H1 (cell line): ENCODE measurements at regions not wholly inside any gene's neighbourhood (a gene's known extent, or its start where the extent isn't known, plus 50 kb on each side); places are given as distances from the start of the nearest gene placed in this dataset.

Source experiments
- CTCF ChIA-PET: fragments of 300-600 bp; sonication (Branson Sonifier 250); formaldehyde crosslinking; loops from one replicate; lab custom pipeline; 2021; ENCODE audit not compliant: partially characterized antibody; lab: Charles Lee
- POLR2A ChIA-PET: fragments of 300-600 bp; sonication (Branson Sonifier 250); formaldehyde crosslinking; loops from one replicate; lab custom pipeline; 2021; ENCODE audit warnings: inconsistent platforms; ENCODE audit not compliant: partially characterized antibody; lab: Charles Lee
- DNase-seq, 2 experiments: peaks; one replicate each; pipeline versions ENCODE4 v3.0.0 to v3.0.0-alpha.2; 2010 to 2022; ENCODE audit warnings: low spot score in 2 of 2, low read depth in 1 of 2, mixed read lengths in 1 of 2
- FAIRE-seq: peaks from 2 replicates; lab custom pipeline; 2011; peaks lifted over from hg19 to GRCh38; lab: Jason Lieb, UNC
- H2AFZ ChIP-seq: 2 replicates; pipeline ENCODE4 v1.8.1; 2012; ENCODE audit warnings: low read length, inconsistent platforms
- H2AK5ac ChIP-seq: 2 replicates; pipeline ENCODE4 v1.6.1; 2013; ENCODE audit warnings: low read depth, low read length
- H2BK120ac ChIP-seq: replicated peaks from 2 replicates; pipeline ENCODE3; 2013; ENCODE audit warnings: low read depth, low read length, inconsistent platforms
- H2BK12ac ChIP-seq: 2 replicates; pipeline ENCODE4 v1.6.1; 2013; ENCODE audit warnings: low read depth, low read length
- H2BK15ac ChIP-seq: 2 replicates; pipeline ENCODE4 v1.6.1; 2013; ENCODE audit warnings: low read length
- H2BK20ac ChIP-seq: 2 replicates; pipeline ENCODE4 v1.6.1; 2013; ENCODE audit warnings: low read length
- H2BK5ac ChIP-seq: 2 replicates; pipeline ENCODE4 v1.6.1; 2013; ENCODE audit warnings: low read depth, low read length
- H3K14ac ChIP-seq: 2 replicates; pipeline ENCODE4 v1.6.1; 2013; ENCODE audit warnings: inconsistent platforms; ENCODE audit not compliant: insufficient read length
- H3K18ac ChIP-seq: 2 replicates; pipeline ENCODE4 v1.6.1; 2013; ENCODE audit warnings: low read length; ENCODE audit errors: extremely low read depth
- H3K23ac ChIP-seq: 2 replicates; pipeline ENCODE4 v1.6.1; 2013; ENCODE audit warnings: inconsistent platforms; ENCODE audit not compliant: insufficient read length
- H3K23me2 ChIP-seq: 2 replicates; pipeline ENCODE4 v1.6.1; 2013; ENCODE audit warnings: low read depth, low read length
- H3K27ac ChIP-seq: 2 replicates; pipeline ENCODE4 v1.6.1; 2011; ENCODE audit warnings: low read depth, low read length, inconsistent platforms
- H3K27me3 ChIP-seq, 4 experiments: replicated peaks in 1 of 4; 1 replicate in 1 of 4; 2 replicates in 3 of 4; pipeline versions ENCODE4 v1.6.1 to v1.8.1; 2011 to 2013; ENCODE audit warnings: low read length in 3 of 4, mild to moderate bottlenecking in 3 of 4, inconsistent platforms in 2 of 4, mixed read lengths in 2 of 4, moderate library complexity in 1 of 4; ENCODE audit not compliant: control insufficient read depth in 3 of 4, insufficient read depth in 3 of 4; ENCODE audit errors: extremely low read depth in 1 of 4
- H3K36me3 ChIP-seq, 4 experiments: 2 replicates each; pipeline versions ENCODE4 v1.6.1 to v1.8.1; 2011 to 2013; ENCODE audit warnings: mild to moderate bottlenecking in 4 of 4, low read length in 3 of 4, moderate library complexity in 2 of 4, control low read depth in 1 of 4, inconsistent platforms in 1 of 4; ENCODE audit not compliant: insufficient read depth in 4 of 4, control insufficient read depth in 2 of 4
- H3K4ac ChIP-seq: replicated peaks from 2 replicates; pipeline ENCODE3; 2013; ENCODE audit warnings: low read length, low read depth, mixed read lengths, inconsistent platforms; ENCODE audit not compliant: insufficient read length
- H3K4me1 ChIP-seq, 4 experiments: replicated peaks in 1 of 4; 1 replicate in 1 of 4; 2 replicates in 3 of 4; pipeline versions ENCODE4 v1.6.1 to v1.8.1; 2011 to 2013; ENCODE audit warnings: low read length in 3 of 4, inconsistent platforms in 2 of 4, mixed read lengths in 1 of 4; ENCODE audit not compliant: insufficient read depth in 4 of 4, control insufficient read depth in 3 of 4
- H3K4me2 ChIP-seq, 2 experiments: 2 replicates each; pipeline versions ENCODE4 v1.6.1 to v1.8.1; 2011 to 2013; ENCODE audit warnings: low read depth in 2 of 2, low read length in 2 of 2, control low read depth in 1 of 2, inconsistent platforms in 1 of 2, mild to moderate bottlenecking in 1 of 2; ENCODE audit not compliant: insufficient read depth in 1 of 2
- H3K4me3 ChIP-seq, 4 experiments: fragments of 200-600, 300-600 bp in 1 of 4; sonication (generic), shearing (Covaris generic), sonication (Bioruptor Twin) in 1 of 4; 2 replicates each; pipeline versions ENCODE4 v1.5.1 to v1.8.1; 2011 to 2016; ENCODE audit warnings: low read length in 4 of 4, low read depth in 3 of 4, control low read depth in 2 of 4, inconsistent platforms in 2 of 4, mild to moderate bottlenecking in 2 of 4, mixed read lengths in 1 of 4, moderate library complexity in 1 of 4; ENCODE audit not compliant: insufficient read depth in 2 of 4; ENCODE audit errors: extremely low read depth in 1 of 4
- H3K56ac ChIP-seq: replicated peaks from 2 replicates; pipeline ENCODE3; 2013; ENCODE audit warnings: low read depth, mild to moderate bottlenecking, mixed read lengths, low read length, inconsistent platforms; ENCODE audit not compliant: insufficient read length
- H3K79me1 ChIP-seq: 2 replicates; pipeline ENCODE4 v1.6.1; 2013; ENCODE audit warnings: low read depth, low read length, control low read depth
- H3K79me2 ChIP-seq, 2 experiments: 2 replicates each; pipeline versions ENCODE4 v1.6.1 to v1.8.1; 2012 to 2013; ENCODE audit warnings: low read length in 2 of 2, mild to moderate bottlenecking in 2 of 2, inconsistent platforms in 1 of 2; ENCODE audit not compliant: insufficient read depth in 2 of 2, control insufficient read depth in 1 of 2
- H3K9ac ChIP-seq, 4 experiments: replicated peaks in 1 of 4; 1 replicate in 1 of 4; 2 replicates in 3 of 4; pipeline versions ENCODE4 v1.6.1 to v1.8.1; 2011 to 2013; ENCODE audit warnings: low read depth in 3 of 4, low read length in 3 of 4, control low read depth in 2 of 4, mild to moderate bottlenecking in 2 of 4, moderate library complexity in 2 of 4, inconsistent platforms in 1 of 4; ENCODE audit errors: extremely low read depth in 1 of 4
- H3K9me3 ChIP-seq, 2 experiments: 2 replicates each; pipeline versions ENCODE4 v1.6.1 to v1.8.1; 2012 to 2013; ENCODE audit warnings: mild to moderate bottlenecking in 2 of 2, moderate library complexity in 2 of 2, control low read depth in 1 of 2, inconsistent platforms in 1 of 2, low read depth in 1 of 2, low read length in 1 of 2, mixed read lengths in 1 of 2; ENCODE audit not compliant: insufficient read depth in 2 of 2
- H4K20me1 ChIP-seq, 2 experiments: replicated peaks in 1 of 2; 2 replicates each; pipeline versions ENCODE3 to v1.8.1; 2011 to 2013; ENCODE audit warnings: inconsistent platforms in 2 of 2, low read length in 2 of 2, mild to moderate bottlenecking in 1 of 2; ENCODE audit not compliant: insufficient read depth in 2 of 2, control insufficient read depth in 1 of 2
- H4K5ac ChIP-seq: 2 replicates; pipeline ENCODE4 v1.6.1; 2013; ENCODE audit warnings: low read length, low read depth, mixed read lengths, inconsistent platforms; ENCODE audit not compliant: insufficient read length
- H4K8ac ChIP-seq: 2 replicates; pipeline ENCODE4 v1.8.0; 2013; ENCODE audit warnings: mild to moderate bottlenecking, moderate library complexity, low read length, inconsistent platforms; ENCODE audit not compliant: insufficient read depth; ENCODE audit errors: extremely low read depth
- H4K91ac ChIP-seq: replicated peaks from 2 replicates; pipeline ENCODE3; 2013; ENCODE audit warnings: low read length, mixed read lengths, inconsistent platforms; ENCODE audit not compliant: insufficient read length
- KDM5A ChIP-seq: fragments of 200-600 bp; IDR thresholded peaks from 2 replicates; pipeline ENCODE4 v1.7.1; 2012; ENCODE audit warnings: mild to moderate bottlenecking, low read length, inconsistent platforms, mixed read lengths
- MAFK ChIP-seq: IDR thresholded peaks from 2 replicates; pipeline ENCODE4 v1.6.1; 2012; ENCODE audit warnings: low read depth, mild to moderate bottlenecking, improper control_type of control experiment, low read length
- RFX5 ChIP-seq: IDR thresholded peaks from 2 replicates; pipeline ENCODE4 v1.6.1; 2011; ENCODE audit warnings: low read depth, low read length, improper control_type of control experiment, borderline replicate concordance
- WGBS, 2 experiments: shearing (Covaris generic) in 1 of 2; methylation state at CpG; one replicate each; pipeline versions ENCODE4 v1.1.6 to v1.1.7; 2013 to 2015; ENCODE audit warnings: low lambda C conversion rate in 2 of 2, mixed read lengths in 2 of 2, inconsistent platforms in 1 of 2, low coverage in 1 of 2, missing lambda C conversion rate in 1 of 2; ENCODE audit not compliant: insufficient replicate concordance in 2 of 2, insufficient coverage in 1 of 2, insufficient read length in 1 of 2; ENCODE audit errors: extremely low coverage in 1 of 2, missing lambda C conversion rate in 1 of 2; 5-methylcytosine and 5-hydroxymethylcytosine counted together

DNA sequence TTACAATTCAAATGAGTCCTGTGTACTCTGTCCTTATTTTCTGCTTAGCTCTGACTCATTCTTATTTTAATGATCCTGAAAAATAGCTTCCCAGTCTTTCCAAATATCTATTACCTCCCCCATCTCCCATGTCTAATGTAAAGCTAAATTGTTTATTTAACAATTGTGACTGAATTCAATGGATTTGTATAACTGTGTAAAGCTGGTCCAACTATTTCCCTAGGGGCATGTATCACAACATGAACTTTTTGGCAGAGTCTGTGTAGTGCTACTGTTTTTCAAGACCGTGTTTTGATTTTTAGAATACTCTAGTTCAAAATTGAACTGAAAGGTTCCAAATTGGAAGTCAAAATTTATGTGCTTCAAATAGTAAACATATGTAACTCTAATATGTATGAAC is 67.8 kb downstream of the SPCS3 start:
- H3K4me3 ChIP-seq: no peak overlapping the region
- H3K27ac ChIP-seq: no peak overlapping the region
- POLR2A ChIA-PET: no interaction called here
- H3K4me1 ChIP-seq: no peaks in the 10 kb centered on the region
- no peaks in the 10 kb centered on the region; a peak in 1 of 4 replicates for H3K9me3 ChIP-seq
- no peak overlapping the region for H2BK120ac ChIP-seq
- no peaks in the 10 kb centered on the region for H3K79me1 ChIP-seq
- no peak overlapping the region for H3K14ac ChIP-seq
- H3K79me2 ChIP-seq: no peaks in the 10 kb centered on the region
- H4K91ac ChIP-seq: no peak overlapping the region
- no peak for TF ChIP-seq KDM5A
- no peak for TF ChIP-seq MAFK
- no peak for TF ChIP-seq RFX5
- H2BK15ac ChIP-seq: no peak overlapping the region
- DNase-seq: no peak
- H3K23ac ChIP-seq: no peak overlapping the region
- no peaks in the 10 kb centered on the region for H4K20me1 ChIP-seq
- H3K18ac ChIP-seq: no peak overlapping the region
- CTCF ChIA-PET: interaction anchor here (1.4 kb wide), 1 partner anchor 10 kb away, joined by 5 read pairs; no protein-coding TSS in a partner anchor
- H3K27me3 ChIP-seq: no peaks in the 10 kb centered on the region
- no peak overlapping the region for H2BK12ac ChIP-seq
- no peak overlapping the region for H3K9ac ChIP-seq
- no peak overlapping the region for H2AK5ac ChIP-seq
- FAIRE-seq: no peak
- H3K56ac ChIP-seq: no peak overlapping the region
- no peak overlapping the region for H2AFZ ChIP-seq
- WGBS, 2 experiments: 85% methylated on average over 1 of the region's 1 CpG; no CpG with 5 or more reads in 1 of the 2 experiments
- no peak overlapping the region for H4K8ac ChIP-seq
- no peak overlapping the region for H2BK20ac ChIP-seq
- no peaks in the 10 kb centered on the region for H3K36me3 ChIP-seq
- no peak overlapping the region for H2BK5ac ChIP-seq
- no peak overlapping the region for H3K4me2 ChIP-seq
- H4K5ac ChIP-seq: no peak overlapping the region
- H3K4ac ChIP-seq: no peak overlapping the region
- no peaks in the 10 kb centered on the region for H3K23me2 ChIP-seq
